COR-L47 (cell line): ENCODE measurements at regions not wholly inside any gene's neighbourhood (a gene's known extent, or its start where the extent isn't known, plus 50 kb on each side); places are given as distances from the start of the nearest gene placed in this dataset.
A peak's percentile ranks its signal among the peaks of the same experiment; 100 is the strongest.

Source experiments
- DNase-seq: peaks from one replicate; lab custom pipeline; 2025; lab: John Stamatoyannopoulos, UW

DNA sequence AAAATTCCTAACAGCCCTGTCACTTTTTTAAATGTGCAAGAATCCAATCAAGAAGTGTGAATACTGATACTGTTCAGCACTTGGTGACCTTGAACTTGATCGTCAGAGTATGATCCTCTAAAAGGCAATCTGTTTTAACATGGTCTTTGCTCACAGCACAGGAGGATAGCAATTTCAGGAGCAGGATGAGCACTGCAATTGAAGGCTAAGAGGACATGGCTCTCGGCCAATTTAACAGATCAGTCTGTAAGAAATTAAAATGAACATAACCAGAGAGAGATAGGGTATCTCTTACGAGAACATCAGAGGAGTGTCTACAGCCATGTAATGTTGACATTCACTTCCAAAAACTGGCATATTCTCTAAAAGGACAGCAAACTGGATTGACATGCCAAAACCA is 243.1 kb downstream of the LTN1 start:
- DNase-seq, result no peak

DNA sequence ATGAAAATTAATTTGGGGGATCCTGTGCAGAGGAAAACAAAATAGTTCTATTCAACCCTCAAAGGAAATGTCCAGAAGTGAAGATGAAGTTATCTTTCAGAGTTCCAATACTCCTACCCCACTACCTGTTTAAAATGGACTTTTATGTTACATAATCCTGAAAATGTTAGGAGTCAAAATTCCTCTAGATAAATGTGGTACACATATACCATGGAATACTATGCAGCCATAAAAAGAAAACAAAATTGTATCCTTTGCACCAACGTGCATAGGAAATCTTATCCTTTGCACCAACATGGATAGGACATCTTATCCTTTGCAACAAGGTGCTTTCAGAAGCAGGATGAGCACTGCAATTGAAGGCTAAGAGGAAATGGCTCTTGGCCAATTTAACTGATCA is 245.2 kb downstream of the LTN1 start:
- DNase-seq, result no peak

DNA sequence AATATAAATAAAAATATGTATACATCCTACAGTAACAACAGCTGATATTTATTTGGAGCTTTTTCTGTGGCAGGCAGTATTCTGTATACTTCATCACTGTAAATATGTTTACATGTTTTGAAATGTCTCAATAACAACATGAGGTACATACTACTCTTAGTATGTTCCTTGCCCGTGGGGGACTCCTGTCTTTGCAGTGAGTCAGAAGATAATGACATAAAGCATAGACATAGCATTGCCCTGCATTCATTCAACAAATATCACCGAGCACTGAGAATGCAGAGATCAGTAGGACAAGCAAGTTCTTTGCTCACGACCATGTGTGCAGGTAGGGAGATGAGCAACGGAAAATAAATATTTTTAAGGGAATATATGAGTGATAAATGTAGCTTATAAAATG is 246.5 kb downstream of the LTN1 start:
- no peak for DNase-seq

DNA sequence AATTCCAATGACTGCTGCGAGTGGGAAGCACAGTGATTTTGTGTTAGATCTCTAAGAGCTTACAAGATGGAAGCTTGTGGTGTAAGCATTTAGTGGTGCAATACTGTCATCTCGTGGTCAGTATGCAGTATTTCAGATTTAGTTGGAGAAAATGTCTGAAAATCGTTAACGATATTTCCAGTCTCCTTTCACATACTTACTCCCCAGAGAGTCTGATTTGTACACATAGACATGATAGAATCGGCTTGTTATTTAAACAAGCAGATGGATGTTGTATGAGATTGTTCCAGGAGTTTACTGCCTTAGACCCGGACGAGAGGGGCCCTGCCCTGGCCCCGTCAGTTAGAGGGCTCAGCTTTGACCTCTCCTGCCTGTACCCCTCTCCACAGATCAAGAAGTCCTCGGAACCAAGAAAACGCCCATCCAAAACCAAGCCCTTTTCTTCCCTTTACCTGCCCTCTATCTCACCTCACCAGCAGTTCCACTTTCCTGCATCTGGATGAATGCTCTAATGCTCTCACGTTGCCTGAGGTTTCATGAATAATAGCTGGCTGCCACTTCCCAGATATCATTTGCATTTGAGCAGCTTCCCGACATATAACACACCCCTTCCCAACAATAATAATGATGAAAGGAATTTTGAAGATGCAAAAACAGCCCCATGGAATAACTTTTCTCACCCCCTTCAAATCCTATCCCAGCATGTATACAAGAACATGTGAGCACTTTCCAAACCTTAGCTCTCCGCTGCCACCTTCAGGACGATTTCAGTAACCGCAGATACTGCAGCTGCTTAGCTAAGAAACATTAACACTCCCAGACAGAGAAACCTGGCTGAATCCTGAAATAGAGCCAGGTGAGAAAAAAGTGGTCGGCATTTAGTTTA is 247.3 kb downstream of the LTN1 start:
- peak; percentile 61 for DNase-seq

DNA sequence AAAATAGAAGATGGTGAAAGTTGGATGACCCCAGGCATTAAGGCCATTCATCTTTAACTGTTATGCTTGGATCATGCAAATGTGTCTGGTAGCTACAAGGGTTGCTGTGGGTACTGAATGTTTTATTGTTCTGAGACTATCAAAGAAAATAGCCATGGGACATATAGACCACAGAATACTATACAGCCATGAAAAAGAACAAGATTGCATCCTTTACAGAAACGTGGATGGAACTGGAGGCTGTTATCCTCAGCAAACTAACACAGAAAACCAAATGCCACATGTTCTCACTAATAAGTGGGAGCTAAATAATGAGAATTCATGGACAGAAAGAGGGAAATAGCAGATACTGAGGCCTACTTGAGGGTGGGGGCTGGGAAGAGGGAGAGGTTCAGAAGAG is 249.0 kb downstream of the LTN1 start:
- no peak for DNase-seq

DNA sequence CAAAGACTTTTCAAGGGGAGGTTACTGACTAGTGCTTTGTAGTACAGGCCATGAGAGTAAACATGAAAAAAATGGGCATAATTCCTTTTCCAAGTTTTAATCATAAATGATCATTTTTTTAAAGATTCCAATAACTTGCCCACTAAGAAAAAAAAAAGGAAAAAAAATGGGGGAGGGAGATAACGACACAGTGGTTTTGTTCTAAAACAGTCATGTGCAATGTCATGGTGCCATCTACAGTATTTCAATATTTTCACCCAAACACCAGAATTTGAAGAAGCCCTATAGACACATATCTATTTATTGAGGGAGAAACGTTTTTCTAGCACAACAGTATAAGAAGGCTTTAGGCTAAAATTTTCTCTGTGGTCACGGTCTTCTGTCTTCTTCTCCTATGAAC is 250.2 kb downstream of the LTN1 start:
- DNase-seq, result no peak

DNA sequence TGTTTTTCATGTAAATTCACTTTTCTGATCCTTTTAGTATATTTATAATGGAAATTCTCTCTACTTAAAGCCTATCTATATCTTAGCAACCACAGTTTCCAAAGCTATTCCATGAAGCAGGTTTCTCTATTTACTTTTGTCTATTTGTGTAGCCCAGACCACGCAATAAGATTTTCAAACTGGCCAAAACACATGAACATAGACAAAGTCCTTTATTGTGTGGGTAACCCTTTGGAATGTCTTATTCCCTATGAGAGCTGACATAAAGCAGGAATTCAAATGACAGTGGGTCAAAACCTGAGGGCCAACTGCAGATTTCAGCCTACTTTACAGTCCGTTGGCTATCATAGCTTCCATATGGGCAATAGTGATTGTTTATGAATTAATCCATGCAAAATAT is 252.6 kb downstream of the LTN1 start:
- DNase-seq, result no peak

DNA sequence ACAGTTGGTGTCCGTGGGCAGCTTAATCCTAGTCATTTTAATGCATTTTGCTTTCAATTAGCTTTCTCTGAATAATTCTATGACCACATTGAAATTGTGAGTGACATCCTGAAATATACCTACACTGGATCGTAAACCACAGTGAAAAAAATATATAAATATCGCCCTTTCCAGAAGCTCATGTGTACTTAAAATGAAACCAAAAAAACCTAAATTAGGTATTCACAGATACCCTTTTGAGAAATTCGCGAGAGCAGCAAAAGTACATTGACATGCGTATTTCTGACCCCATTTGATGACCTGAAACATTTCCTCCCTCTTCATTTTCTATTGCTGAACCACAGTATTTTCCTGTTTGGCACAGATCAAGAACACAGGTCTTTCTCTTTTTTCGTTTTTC is 253.8 kb downstream of the LTN1 start:
- no peak for DNase-seq

DNA sequence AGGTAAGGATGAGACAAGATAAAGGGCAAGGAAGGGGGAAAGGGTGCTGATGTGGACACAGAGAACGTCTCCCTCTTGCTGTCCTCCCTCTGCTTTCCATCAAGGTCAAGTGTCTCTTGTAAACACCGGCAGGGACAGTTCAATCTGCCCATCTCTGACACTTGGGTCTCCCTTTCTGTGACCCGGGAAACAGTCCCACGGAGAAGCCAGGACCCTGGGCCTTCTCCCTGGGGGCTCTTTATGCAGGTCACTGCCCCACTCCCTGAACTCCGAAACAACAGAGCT is 254.3 kb downstream of the LTN1 start:
- DNase-seq, result no peak

DNA sequence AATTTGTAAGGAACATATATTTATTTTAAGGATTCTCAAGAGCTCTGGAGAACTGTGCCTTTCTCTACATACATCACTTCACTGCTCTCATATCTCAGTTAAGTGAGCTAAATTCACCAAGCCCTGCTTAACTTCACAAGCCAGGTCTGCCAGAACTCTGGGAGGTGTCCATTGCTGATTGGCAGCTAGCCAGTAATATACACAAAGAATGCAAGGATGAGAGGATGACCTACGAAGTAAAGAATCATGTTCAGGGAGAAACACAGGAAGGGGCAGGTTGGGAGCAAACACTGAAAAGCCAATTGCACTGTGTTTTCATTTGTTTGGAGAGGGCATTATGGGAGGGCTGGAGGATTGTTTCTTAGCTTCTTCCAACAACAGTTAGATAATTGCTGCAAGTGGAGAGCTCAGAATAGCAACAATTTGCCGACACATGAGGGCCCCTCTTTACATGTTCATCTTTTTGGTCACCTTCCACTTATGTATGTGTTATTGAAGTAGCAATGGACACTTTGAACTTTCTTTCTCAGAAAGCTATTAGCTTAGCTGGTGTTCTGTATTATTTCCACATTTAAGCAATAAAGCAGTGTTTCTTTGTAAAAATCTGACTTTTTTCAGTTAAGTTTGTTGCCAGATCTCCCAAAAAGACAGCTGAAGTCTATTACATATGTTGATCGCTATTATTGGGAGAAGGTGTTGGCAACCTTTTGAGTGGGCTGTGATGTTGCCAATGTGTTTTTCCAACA is 254.8 kb downstream of the LTN1 start:
- peak; percentile 73 for DNase-seq

DNA sequence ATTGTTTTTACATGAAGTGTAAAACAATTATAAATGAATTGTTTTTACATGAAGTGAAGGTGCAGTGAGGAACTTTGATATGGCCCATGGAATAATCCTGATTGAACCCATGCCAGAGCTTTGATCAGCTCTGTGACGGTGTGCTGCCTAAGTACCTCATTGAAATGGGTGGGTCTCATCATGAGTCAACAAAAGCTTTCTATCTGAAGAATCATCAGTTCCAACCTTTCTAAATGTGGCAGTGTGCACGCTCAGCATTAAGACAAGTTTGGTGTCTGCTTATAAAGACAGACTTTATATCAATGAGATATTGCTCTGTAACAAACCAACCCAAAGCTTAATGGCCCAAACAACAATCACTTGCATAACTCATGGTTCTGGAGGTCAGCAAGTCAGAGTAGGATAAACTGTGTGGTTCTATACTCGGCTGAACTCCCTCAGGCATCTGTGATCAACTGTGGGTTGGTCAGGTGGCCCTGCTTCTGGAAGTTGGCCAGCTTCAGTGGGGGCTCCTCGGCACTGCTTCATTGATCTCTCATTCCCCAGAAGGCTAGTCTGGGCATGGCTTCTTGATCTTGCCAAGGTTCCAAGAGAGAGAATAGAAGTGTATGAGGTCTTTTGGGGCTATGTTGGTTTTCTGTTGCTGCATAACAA is 258.0 kb downstream of the LTN1 start:
- no peak for DNase-seq

DNA sequence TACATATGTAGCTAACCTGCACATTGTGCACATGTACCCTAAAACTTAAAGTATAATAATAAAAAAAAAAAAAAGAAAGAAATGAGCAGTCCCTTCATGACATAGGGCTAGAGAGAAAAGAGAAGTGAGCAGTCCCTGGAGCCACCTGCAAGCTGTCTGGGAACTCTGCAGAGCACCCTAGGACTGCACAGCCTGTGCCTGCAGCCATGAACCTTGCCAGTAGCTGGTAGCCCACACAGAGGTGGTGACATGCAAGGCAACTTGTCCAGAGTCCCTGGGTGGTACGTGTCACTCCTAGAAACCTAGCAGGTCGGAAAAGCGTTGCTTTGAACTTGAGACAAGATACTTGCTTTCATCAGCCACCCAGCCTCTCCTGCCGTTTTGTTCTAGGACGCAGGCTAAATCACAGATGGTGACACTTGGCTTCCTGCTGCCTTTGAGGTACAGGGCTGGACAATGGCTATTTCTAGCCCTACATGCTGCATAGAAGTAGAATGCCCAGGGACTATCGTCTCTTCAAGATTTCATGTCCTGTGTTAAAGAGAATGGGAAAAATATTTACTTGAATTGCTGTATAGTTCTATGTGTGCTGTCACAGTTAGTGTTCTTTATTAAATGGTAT is 260.9 kb downstream of the LTN1 start:
- no peak for DNase-seq

DNA sequence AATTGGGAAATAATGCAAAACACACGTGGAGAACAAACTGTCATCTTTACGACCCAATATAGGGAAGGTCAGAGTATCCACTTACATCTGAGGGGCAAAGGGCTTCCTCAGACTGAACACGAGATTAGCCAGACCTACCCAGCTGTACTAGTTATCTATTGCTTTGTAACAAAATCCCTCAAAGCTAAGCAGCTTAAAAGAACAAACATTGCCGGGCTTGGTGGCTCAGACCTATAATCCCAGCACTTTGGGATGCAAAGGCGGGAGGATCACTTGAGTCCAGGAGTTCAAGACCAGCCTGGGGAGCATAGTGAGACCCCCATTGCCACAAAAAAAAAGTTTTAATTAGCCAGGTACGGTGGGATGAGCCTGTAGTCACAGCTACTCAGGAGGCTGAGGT is 262.8 kb downstream of the LTN1 start:
- no peak for DNase-seq

DNA sequence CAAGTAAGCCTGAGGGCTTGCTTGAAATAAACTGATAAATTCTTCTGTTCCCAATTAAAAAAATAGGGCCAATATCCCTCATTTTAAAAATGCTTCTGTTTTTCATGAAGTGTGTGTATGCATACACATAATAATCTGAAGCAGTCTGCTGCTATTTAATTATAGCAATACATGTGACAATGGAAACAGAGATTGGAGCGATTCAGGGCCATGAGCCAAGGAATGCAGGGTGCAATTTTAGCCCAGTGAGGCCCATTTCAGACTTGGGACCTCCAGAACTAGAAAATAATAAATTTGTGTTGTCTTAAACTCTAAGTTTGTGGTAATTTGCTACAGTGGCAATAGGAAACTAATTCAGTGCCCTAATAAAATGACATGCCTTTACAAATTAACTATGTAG is 264.9 kb downstream of the LTN1 start:
- DNase-seq, result no peak

DNA sequence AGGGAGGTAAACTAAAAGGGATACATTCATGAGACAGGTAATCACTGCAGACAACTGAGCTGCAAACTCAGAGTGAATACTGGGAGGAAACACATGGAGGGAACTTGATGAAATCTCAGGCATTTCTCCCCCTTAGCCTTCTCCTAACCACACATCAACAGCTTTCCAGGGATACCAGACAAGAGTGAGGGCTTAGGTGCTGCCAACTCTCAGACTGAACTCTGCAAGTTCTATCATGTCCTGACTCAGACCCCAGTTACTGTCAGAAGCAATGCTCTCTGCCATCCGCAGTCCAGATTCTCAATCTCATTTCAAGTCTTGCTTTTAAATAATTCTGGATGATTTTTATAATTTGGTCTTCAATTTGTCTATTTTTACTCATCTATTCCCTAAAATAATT is 267.3 kb downstream of the LTN1 start:
- no peak for DNase-seq

DNA sequence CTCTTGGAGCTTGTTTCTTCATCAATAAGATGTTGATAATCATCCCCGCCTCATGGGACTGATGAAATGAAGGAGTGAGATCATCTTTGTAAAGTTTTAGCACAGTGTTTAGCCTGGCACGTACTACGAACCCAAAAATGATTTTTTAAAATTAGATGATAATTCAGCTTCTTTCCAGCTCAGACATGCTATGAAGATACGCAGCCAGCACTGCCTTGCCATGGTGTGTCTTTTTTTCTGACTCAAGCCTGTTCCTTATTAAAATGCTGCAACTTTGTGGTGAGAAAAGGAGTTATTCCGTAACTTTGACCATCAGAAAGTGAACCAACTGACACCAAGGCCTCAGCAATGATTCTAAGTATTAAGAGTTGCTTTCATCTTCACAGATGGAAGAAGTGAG is 269.0 kb downstream of the LTN1 start:
- no peak for DNase-seq

DNA sequence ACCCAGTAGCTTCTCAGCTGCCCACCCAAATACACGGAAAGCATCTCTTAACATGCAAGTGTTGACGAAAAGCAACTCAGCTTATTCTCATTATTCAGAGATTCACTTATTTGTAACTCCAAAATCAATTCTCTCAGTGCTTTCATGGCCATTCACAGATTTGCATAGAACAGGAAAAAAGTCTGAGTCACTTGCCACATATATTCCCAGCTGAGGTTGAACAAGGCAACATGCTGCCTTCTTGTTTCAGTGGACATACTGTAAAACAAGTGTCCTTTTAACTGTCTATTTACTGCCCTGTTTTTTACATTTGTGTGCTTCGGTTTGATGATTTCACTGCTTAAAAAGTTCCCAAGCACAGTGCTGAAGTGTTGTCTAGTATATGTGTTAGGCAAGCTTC is 273.0 kb downstream of the LTN1 start:
- DNase-seq, result no peak

DNA sequence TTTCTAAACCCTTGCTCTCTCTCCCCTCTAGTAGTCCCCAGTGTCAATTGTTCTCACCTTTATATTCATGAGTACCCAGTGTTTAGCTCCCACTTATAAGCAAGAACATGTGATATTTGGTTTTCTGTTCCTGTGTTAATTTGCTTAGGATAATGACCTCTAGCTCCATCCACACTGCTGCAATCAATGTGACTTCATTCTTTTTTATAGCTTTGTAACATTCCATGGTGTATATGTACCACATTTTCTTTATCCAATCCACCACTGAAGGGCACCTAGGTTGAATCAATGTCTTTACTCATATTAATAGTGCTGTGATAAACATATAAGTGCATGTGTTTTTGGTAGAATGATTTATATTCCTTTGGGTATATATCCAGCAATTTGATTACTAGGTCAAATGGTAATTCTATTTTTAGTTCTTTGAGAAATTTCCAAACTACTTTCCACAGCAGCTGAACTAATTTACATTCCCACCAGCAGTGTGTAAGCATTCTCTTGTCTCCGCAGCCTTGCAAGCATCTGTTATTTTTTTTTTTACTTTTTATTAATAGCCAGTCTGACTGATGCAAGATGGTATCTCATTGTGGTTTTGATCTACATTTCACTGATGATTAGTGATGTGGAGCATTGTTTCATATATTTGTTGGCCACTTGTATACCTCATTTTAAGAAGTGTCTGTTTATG is 277.8 kb downstream of the LTN1 start:
- DNase-seq, result no peak

DNA sequence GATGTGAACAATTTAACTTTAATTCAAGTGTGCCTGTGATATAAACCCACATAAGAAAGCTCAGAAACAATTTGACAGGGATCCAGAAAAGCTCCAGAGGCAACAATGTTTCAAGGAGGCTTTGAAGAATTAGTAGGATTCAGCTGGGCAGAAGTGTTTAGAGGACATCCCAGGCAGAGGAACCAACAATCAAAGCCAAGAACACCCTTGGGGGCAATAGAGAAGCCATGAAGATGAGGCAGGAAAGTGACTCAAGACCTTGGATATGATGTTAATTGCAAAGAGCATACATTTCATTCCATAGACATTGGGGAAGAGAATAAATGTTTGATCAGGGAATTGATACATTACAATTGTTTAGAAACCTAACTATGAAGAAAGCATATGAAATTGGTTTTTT is 280.3 kb downstream of the LTN1 start:
- no peak for DNase-seq

DNA sequence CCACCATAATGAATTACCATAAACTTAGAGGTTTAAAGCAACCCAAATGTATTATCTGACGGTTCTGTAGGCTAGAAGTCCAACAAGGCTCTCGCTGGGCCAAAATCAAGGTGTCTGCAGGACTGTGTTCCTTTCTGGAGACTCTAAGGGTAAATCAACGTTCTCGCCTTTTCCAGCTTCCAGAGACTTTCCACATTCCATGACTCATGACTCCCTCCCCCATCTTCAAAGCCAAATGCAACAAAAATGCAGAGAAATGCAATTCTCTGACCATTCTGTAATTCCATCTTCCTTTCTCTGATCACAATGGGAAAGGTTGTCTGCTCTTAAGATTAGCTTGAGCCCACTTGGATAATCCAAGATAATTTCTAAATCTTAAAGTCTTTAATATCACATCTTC is 287.1 kb downstream of the LTN1 start:
- no peak for DNase-seq

DNA sequence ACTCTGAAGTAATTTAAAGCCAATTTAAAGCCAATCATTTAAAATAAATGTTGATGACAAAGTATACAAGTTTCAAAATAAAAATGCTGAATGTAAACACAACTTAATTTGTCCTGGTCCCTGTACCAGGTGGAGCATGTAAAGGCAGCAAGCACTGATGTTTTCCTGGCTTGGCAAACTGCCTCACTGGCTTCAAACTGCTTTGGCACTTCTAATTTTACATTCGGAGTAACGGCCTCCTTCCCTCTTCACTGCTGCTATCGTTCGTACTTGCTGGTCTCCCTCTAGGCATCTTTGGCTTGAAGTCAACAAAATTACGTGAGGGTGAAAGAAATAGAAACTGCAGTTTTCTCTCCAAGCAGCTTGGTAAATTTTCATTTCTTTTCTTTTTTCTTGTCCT is 287.9 kb downstream of the LTN1 start:
- DNase-seq, result peak; percentile 32

DNA sequence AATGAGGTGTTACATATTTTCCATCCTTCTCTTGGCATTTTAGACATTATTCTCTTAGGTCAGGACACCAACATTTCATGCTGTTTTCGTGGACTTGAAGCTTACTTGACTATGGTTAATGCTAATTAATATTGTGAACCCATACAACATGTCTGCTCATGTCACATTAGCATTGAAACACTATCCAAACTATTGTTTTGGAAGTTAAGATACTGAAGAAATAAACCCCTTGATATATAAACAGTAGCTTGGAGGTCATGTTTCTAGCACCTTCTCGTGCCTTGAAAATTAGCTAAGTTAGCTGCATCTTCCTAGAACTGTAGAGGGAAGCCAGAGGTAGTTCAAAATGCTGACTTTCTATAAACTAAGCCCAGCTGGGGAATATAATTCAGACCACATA is 288.8 kb downstream of the LTN1 start:
- no peak for DNase-seq
